ENCODE measurements at regions not wholly inside any gene's neighbourhood (a gene's known extent, or its start where the extent isn't known, plus 50 kb on each side); places are given as distances from the start of the nearest gene placed in this dataset.

- TF ChIP-seq CTCF (IDR thresholded peaks at IDR 0.05) (no peak), POLR2AphosphoS5 (IDR thresholded peaks at IDR 0.05) (no peak), EP300 (IDR thresholded peaks at IDR 0.05) (no peak), POLR2A (IDR thresholded peaks at IDR 0.05) (no peak)
Observed at GRCh38 chr11:19499999-19500398, 212.6 kb upstream of the NAV2 start.

All from upper lobe of left lung (tissue), 4 donors.